HEK293 (cell line): ENCODE measurements at regions not wholly inside any gene's neighbourhood (a gene's known extent, or its start where the extent isn't known, plus 50 kb on each side); places are given as distances from the start of the nearest gene placed in this dataset.

Experiments
- CTCF ChIA-PET: fragments of 350-600 bp; formaldehyde crosslinking; extraction: SDS; loops from one replicate; lab custom pipeline; 2021; ENCODE audit warnings: antibody characterized with exemption; lab: Yijun Ruan, JAX
- POLR2A ChIA-PET: fragments of 300-600 bp; formaldehyde crosslinking; extraction: SDS; loops from one replicate; lab custom pipeline; 2020; ENCODE audit warnings: antibody characterized with exemption, inconsistent platforms; lab: Yijun Ruan, JAX
- H3K27ac ChIP-seq: fragments of 200-500 bp; sonication (Bioruptor generic); 2 replicates; pipeline ENCODE4 v1.5.1; 2014; ENCODE audit warnings: low read depth, low read length, control low read depth, inconsistent platforms; ENCODE audit errors: extremely low read depth
- H3K36me3 ChIP-seq, 2 experiments: fragments of 200-500 bp in 1 of 2; sonication (Bioruptor generic) in 1 of 2; 1 replicate in 1 of 2; 2 replicates in 1 of 2; pipeline ENCODE4 v1.5.1; 2014 to 2017; ENCODE audit warnings: inconsistent platforms in 2 of 2, low read length in 2 of 2; ENCODE audit not compliant: control insufficient read depth in 2 of 2, insufficient read depth in 1 of 2
- H3K4me1 ChIP-seq: fragments of 200-500 bp; sonication (Bioruptor generic); 2 replicates; pipeline ENCODE4 v1.5.1; 2014; ENCODE audit warnings: mild to moderate bottlenecking, low read length, inconsistent platforms; ENCODE audit not compliant: control insufficient read depth, insufficient read depth
- H3K4me3 ChIP-seq: 2 replicates; pipeline ENCODE4 v1.5.1; 2011; ENCODE audit warnings: low read depth, mild to moderate bottlenecking, control low read depth, low read length, moderate library complexity
- H3K9me3 ChIP-seq: fragments of 200-500 bp; sonication (Bioruptor generic); 2 replicates; pipeline ENCODE4 v1.5.1; 2014; ENCODE audit warnings: low read depth, low read length, inconsistent platforms; ENCODE audit not compliant: control insufficient read depth, insufficient read depth
- MZF1 ChIP-seq: fragments of 450-650 bp; formaldehyde crosslinking; IDR thresholded peaks from 2 replicates; pipeline ENCODE4 v1.5.1; 2017; ENCODE audit warnings: missing biosample characterization, missing genetic modification characterization, borderline replicate concordance
- OVOL3 ChIP-seq: fragments of 450-650 bp; formaldehyde crosslinking; IDR thresholded peaks from 2 replicates; pipeline ENCODE4 v1.5.1; 2016; ENCODE audit warnings: missing biosample characterization, missing genetic modification characterization
- PRDM1 ChIP-seq: fragments of 450-650 bp; formaldehyde crosslinking; IDR thresholded peaks from 2 replicates; pipeline ENCODE4; 2016; ENCODE audit warnings: missing biosample characterization, missing genetic modification characterization
- SCRT1 ChIP-seq: fragments of 450-650 bp; formaldehyde crosslinking; IDR thresholded peaks from 2 replicates; pipeline ENCODE4 v1.5.1; 2016; ENCODE audit warnings: missing biosample characterization, missing genetic modification characterization, borderline replicate concordance
- SP3 ChIP-seq: fragments of 450-650 bp; formaldehyde crosslinking; IDR thresholded peaks from 2 replicates; pipeline ENCODE4 v1.5.1; 2016; ENCODE audit warnings: missing biosample characterization, missing genetic modification characterization
- ZBTB1 ChIP-seq: fragments of 450-650 bp; formaldehyde crosslinking; IDR thresholded peaks from 2 replicates; pipeline ENCODE4 v1.5.1; 2016; ENCODE audit warnings: missing biosample characterization, missing genetic modification characterization
- ZFP41 ChIP-seq: fragments of 450-650 bp; formaldehyde crosslinking; IDR thresholded peaks from 2 replicates; pipeline ENCODE4 v1.5.1; 2016; ENCODE audit warnings: missing biosample characterization, missing genetic modification characterization, borderline replicate concordance
- ZNF10 ChIP-seq: fragments of 450-650 bp; formaldehyde crosslinking; IDR thresholded peaks from 2 replicates; pipeline ENCODE4 v1.5.1; 2017; ENCODE audit warnings: missing biosample characterization, missing genetic modification characterization
- ZNF202 ChIP-seq: fragments of 450-650 bp; formaldehyde crosslinking; IDR thresholded peaks from 2 replicates; pipeline ENCODE4 v1.5.1; 2016; ENCODE audit warnings: missing biosample characterization, missing genetic modification characterization, borderline replicate concordance
- ZNF274 ChIP-seq, 2 experiments: fragments of 200-500 bp in 1 of 2; fragments of 450-650 bp in 1 of 2; sonication (Bioruptor generic) in 1 of 2; formaldehyde crosslinking in 1 of 2; IDR thresholded peaks; 2 replicates each; pipeline versions ENCODE4 v1.5.1 to v1.6.1; 2014 to 2016; ENCODE audit warnings: borderline replicate concordance in 1 of 2, inconsistent platforms in 1 of 2, low read length in 1 of 2, missing biosample characterization in 1 of 2, missing genetic modification characterization in 1 of 2
- ZNF302 ChIP-seq: fragments of 450-650 bp; formaldehyde crosslinking; IDR thresholded peaks from 2 replicates; pipeline ENCODE4 v1.5.1; 2016; ENCODE audit warnings: missing biosample characterization, missing genetic modification characterization, low read depth
- ZNF335 ChIP-seq: fragments of 450-650 bp; formaldehyde crosslinking; conservative IDR thresholded peaks from 2 replicates; pipeline ENCODE4 v1.5.1; 2016; ENCODE audit warnings: missing biosample characterization, missing genetic modification characterization
- ZNF341 ChIP-seq: fragments of 450-650 bp; formaldehyde crosslinking; IDR thresholded peaks from 2 replicates; pipeline ENCODE4; 2016; ENCODE audit warnings: low read depth, missing biosample characterization, missing genetic modification characterization
- ZNF366 ChIP-seq: fragments of 450-650 bp; formaldehyde crosslinking; conservative IDR thresholded peaks from 2 replicates; pipeline ENCODE4 v1.5.1; 2016; ENCODE audit warnings: missing biosample characterization, missing genetic modification characterization
- ZNF404 ChIP-seq: fragments of 450-650 bp; formaldehyde crosslinking; IDR thresholded peaks from 2 replicates; pipeline ENCODE4 v1.5.1; 2017; ENCODE audit warnings: missing biosample characterization, missing genetic modification characterization
- ZNF521 ChIP-seq: fragments of 450-650 bp; formaldehyde crosslinking; IDR thresholded peaks from 2 replicates; pipeline ENCODE4 v1.5.1; 2017; ENCODE audit warnings: missing biosample characterization, mild to moderate bottlenecking, missing genetic modification characterization
- ZNF555 ChIP-seq: fragments of 450-650 bp; formaldehyde crosslinking; conservative IDR thresholded peaks from 2 replicates; pipeline ENCODE4 v1.5.1; 2017; ENCODE audit warnings: missing biosample characterization, mild to moderate bottlenecking, missing genetic modification characterization, inconsistent platforms
- ZNF623 ChIP-seq: fragments of 450-650 bp; formaldehyde crosslinking; IDR thresholded peaks from 2 replicates; pipeline ENCODE4 v1.5.1; 2016; ENCODE audit warnings: missing biosample characterization, missing genetic modification characterization
- ZNF768 ChIP-seq: fragments of 450-650 bp; formaldehyde crosslinking; IDR thresholded peaks from 2 replicates; pipeline ENCODE4 v1.5.1; 2018; ENCODE audit warnings: missing biosample characterization, mild to moderate bottlenecking, missing genetic modification characterization
- TF ChIP-seq, protein P1 (sequence below): fragments of 450-650 bp; formaldehyde crosslinking; IDR thresholded peaks from 2 replicates; pipeline ENCODE4 v1.5.1; 2016; ENCODE audit warnings: missing biosample characterization, missing genetic modification characterization
- TF ChIP-seq, protein P2 (sequence below): fragments of 450-650 bp; formaldehyde crosslinking; IDR thresholded peaks from 2 replicates; pipeline ENCODE4 v1.5.1; 2016; ENCODE audit warnings: missing biosample characterization, missing genetic modification characterization
- TF ChIP-seq, protein P3 (sequence below): fragments of 450-650 bp; formaldehyde crosslinking; IDR thresholded peaks from 2 replicates; pipeline ENCODE4 v1.5.0; 2017; ENCODE audit warnings: missing biosample characterization, missing genetic modification characterization, borderline replicate concordance
- TF ChIP-seq, protein P4 (sequence below): fragments of 450-650 bp; formaldehyde crosslinking; IDR thresholded peaks from 2 replicates; pipeline ENCODE4; 2016; ENCODE audit warnings: missing biosample characterization, missing genetic modification characterization
- TF ChIP-seq, protein P5 (sequence below): fragments of 450-650 bp; formaldehyde crosslinking; IDR thresholded peaks from 2 replicates; pipeline ENCODE4 v1.5.1; 2016; ENCODE audit warnings: missing biosample characterization, missing genetic modification characterization, borderline replicate concordance

DNA sequence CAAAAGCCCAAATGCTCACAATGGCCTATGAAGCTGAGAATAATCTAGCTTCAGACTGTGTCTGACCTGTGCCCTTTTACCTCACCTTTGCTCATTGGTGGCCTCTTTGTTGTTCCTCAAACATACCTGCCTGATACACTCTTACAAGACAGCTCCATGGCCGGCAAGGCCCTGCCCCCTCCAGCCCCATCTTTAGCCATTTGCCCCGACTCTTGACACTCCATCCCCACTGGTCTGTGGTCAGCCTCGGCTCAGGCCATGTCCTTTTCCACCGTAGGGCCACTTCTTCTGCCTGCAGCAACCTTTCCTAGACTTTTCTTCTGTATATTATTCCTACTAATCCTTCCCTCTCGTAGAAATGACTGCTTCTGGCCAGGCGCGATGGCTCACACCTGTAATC is 265.2 kb downstream of the RPS24 start (continued):
- TF ChIP-seq SP3 (no peak), ZNF404 (tag by site-specific recombination) (no peak), ZNF555 (no peak)
- TF ChIP-seq, protein P1, sequence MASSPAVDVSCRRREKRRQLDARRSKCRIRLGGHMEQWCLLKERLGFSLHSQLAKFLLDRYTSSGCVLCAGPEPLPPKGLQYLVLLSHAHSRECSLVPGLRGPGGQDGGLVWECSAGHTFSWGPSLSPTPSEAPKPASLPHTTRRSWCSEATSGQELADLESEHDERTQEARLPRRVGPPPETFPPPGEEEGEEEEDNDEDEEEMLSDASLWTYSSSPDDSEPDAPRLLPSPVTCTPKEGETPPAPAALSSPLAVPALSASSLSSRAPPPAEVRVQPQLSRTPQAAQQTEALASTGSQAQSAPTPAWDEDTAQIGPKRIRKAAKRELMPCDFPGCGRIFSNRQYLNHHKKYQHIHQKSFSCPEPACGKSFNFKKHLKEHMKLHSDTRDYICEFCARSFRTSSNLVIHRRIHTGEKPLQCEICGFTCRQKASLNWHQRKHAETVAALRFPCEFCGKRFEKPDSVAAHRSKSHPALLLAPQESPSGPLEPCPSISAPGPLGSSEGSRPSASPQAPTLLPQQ (tag by site-specific recombination) = no peak

DNA sequence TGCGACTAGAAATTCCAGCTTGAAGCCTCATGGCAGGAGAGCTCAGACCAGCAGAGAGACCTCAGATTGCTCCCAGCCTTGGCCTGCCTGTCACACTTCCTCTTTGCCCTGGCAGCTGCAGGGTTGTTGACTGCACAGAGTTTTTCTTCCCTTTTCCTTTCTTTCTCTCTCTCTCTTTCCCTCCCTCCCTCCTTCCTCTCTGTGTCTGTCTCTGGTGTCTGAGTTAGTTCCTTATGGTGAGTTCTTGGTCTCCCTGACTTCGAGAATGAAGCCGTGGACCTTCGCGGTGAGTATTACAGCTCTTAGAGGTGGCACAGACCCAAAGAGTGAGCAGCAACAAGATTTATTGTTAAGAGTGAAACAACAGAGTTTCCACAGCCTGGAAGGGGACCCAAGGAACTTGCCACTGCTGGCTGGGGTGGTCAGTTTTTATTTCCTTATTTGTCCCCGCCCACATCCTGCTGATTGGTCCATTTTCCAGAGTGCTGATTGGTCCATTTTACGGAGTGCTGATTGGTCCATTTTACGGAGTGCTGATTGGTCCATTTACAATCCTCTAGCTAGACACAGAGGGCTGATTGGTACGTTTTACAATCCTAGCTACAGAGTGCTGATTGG is 266.3 kb downstream of the RPS24 start:
- POLR2A ChIA-PET = interaction anchor here (1.0 kb wide), 1 partner anchor 40 kb away, joined by 3 read pairs; no protein-coding TSS in a partner anchor

DNA sequence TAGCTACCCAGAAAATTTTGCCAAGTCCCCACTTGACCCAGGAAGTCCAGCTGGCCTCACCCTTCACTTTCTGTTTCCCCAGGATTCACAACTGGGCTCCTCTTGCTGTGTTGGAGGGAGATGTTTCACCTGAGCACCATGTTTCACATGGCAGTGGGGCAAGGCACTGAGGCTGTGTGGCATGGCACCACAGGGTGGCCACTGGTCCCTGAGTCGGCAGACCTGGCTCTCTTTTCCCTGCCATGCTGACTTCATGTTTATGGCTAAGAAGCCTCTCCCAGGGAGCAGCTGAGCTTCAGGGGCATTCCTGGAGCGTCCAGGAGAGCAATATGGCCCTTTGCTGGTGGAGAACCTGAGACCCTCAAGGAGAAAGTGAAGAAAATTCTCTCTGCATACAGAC is 266.9 kb downstream of the RPS24 start:
- no peak for TF ChIP-seq ZNF335 (tag by site-specific recombination)
- no peak for TF ChIP-seq PRDM1 (tag by site-specific recombination)
- TF ChIP-seq MZF1 = no peak
- TF ChIP-seq ZNF10 (tag by site-specific recombination) = no peak
- no peak for TF ChIP-seq ZFP41 (tag by site-specific recombination)
- no peak for TF ChIP-seq ZNF302 (tag by site-specific recombination)
- TF ChIP-seq ZNF341 (tag by site-specific recombination) = no peak
- TF ChIP-seq, protein P2, sequence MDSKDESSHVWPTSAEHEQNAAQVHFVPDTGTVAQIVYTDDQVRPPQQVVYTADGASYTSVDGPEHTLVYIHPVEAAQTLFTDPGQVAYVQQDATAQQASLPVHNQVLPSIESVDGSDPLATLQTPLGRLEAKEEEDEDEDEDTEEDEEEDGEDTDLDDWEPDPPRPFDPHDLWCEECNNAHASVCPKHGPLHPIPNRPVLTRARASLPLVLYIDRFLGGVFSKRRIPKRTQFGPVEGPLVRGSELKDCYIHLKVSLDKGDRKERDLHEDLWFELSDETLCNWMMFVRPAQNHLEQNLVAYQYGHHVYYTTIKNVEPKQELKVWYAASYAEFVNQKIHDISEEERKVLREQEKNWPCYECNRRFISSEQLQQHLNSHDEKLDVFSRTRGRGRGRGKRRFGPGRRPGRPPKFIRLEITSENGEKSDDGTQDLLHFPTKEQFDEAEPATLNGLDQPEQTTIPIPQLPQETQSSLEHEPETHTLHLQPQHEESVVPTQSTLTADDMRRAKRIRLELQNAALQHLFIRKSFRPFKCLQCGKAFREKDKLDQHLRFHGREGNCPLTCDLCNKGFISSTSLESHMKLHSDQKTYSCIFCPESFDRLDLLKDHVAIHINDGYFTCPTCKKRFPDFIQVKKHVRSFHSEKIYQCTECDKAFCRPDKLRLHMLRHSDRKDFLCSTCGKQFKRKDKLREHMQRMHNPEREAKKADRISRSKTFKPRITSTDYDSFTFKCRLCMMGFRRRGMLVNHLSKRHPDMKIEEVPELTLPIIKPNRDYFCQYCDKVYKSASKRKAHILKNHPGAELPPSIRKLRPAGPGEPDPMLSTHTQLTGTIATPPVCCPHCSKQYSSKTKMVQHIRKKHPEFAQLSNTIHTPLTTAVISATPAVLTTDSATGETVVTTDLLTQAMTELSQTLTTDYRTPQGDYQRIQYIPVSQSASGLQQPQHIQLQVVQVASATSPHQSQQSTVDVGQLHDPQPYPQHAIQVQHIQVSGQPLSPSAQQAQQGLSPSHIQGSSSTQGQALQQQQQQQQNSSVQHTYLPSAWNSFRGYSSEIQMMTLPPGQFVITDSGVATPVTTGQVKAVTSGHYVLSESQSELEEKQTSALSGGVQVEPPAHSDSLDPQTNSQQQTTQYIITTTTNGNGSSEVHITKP (tag by site-specific recombination) = no peak
- TF ChIP-seq ZNF623 (tag by site-specific recombination) = no peak
- TF ChIP-seq, all 188 proteins: peak for 0
- no peak overlapping the region for H3K27ac ChIP-seq
- H3K9me3 ChIP-seq = no peaks in the 10 kb centered on the region
- peaks cover 4% of the 10 kb centered on the region for H3K4me1 ChIP-seq
- CTCF ChIA-PET = interaction anchor here (0.7 to 1.1 kb wide), 3 partner anchors 40 to 198 kb away, joined by 3 to 7 read pairs (median 4); no protein-coding TSS in a partner anchor
- no peaks in the 10 kb centered on the region for H3K36me3 ChIP-seq
- POLR2A ChIA-PET = interaction anchor here (1.0 kb wide), 1 partner anchor 40 kb away, joined by 3 read pairs; no protein-coding TSS in a partner anchor
- H3K4me3 ChIP-seq = no peak overlapping the region

More for the DNA sequence above, 266.3 kb downstream of the RPS24 start:
- TF ChIP-seq ZNF274 (IDR thresholded peaks at IDR 0.05; ENCODE audit: low read length) (no peak), ZNF274 (tag by site-specific recombination; IDR thresholded peaks at IDR 0.05; ENCODE audit: borderline replicate concordance) (no peak), ZNF521 (tag by site-specific recombination) (no peak), OVOL3 (tag by site-specific recombination) (no peak), ZNF202 (tag by site-specific recombination) (no peak), ZNF768 (tag by site-specific recombination) (no peak), ZBTB1 (no peak), SCRT1 (tag by site-specific recombination) (no peak), ZNF366 (tag by site-specific recombination) (no peak; the same call in 1 of the 2 replicates)
- TF ChIP-seq, protein P3, sequence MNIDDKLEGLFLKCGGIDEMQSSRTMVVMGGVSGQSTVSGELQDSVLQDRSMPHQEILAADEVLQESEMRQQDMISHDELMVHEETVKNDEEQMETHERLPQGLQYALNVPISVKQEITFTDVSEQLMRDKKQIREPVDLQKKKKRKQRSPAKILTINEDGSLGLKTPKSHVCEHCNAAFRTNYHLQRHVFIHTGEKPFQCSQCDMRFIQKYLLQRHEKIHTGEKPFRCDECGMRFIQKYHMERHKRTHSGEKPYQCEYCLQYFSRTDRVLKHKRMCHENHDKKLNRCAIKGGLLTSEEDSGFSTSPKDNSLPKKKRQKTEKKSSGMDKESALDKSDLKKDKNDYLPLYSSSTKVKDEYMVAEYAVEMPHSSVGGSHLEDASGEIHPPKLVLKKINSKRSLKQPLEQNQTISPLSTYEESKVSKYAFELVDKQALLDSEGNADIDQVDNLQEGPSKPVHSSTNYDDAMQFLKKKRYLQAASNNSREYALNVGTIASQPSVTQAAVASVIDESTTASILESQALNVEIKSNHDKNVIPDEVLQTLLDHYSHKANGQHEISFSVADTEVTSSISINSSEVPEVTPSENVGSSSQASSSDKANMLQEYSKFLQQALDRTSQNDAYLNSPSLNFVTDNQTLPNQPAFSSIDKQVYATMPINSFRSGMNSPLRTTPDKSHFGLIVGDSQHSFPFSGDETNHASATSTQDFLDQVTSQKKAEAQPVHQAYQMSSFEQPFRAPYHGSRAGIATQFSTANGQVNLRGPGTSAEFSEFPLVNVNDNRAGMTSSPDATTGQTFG = no peak
- TF ChIP-seq, protein P4, sequence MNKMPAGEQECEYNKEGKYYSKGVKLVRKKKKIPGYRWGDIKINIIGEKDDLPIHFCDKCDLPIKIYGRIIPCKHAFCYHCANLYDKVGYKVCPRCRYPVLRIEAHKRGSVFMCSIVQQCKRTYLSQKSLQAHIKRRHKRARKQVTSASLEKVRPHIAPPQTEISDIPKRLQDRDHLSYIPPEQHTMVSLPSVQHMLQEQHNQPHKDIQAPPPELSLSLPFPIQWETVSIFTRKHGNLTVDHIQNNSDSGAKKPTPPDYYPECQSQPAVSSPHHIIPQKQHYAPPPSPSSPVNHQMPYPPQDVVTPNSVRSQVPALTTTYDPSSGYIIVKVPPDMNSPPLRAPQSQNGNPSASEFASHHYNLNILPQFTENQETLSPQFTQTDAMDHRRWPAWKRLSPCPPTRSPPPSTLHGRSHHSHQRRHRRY (tag by site-specific recombination) = no peak
- TF ChIP-seq, protein P5, sequence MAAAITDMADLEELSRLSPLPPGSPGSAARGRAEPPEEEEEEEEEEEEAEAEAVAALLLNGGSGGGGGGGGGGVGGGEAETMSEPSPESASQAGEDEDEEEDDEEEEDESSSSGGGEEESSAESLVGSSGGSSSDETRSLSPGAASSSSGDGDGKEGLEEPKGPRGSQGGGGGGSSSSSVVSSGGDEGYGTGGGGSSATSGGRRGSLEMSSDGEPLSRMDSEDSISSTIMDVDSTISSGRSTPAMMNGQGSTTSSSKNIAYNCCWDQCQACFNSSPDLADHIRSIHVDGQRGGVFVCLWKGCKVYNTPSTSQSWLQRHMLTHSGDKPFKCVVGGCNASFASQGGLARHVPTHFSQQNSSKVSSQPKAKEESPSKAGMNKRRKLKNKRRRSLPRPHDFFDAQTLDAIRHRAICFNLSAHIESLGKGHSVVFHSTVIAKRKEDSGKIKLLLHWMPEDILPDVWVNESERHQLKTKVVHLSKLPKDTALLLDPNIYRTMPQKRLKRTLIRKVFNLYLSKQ = no peak
- Histone ChIP-seq H3K4me3 (no peak overlapping the region), H3K9me3 (no peaks in the 10 kb centered on the region), H3K36me3 (no peaks in the 10 kb centered on the region), H3K27ac (no peak overlapping the region), H3K4me1 (peaks cover 4% of the 10 kb centered on the region)
- CTCF ChIA-PET = interaction anchor here (0.9 to 1.3 kb wide), 3 partner anchors 40 to 252 kb away, joined by 3 to 4 read pairs (median 4); no protein-coding TSS in a partner anchor
